NCI-H446 (cell line): ENCODE measurements at regions not wholly inside any gene's neighbourhood (a gene's known extent, or its start where the extent isn't known, plus 50 kb on each side); places are given as distances from the start of the nearest gene placed in this dataset.

ENCODE experiments used
- DNase-seq, 2 experiments: peaks; one replicate each; lab custom pipeline; 2025; lab: John Stamatoyannopoulos, UW

GRCh38 chr3:43207628-43208085 is 78.7 kb upstream of the SNRK start:
- no peak for DNase-seq

- no peak for DNase-seq
These were observed 79.7 kb upstream of the SNRK start for GRCh38 chr3:43206632-43207031.

GRCh38 chr3:43206105-43206504 is 80.2 kb upstream of the SNRK start:
- DNase-seq: no peak

GRCh38 chr3:43203022-43203421 is 83.3 kb upstream of the SNRK start:
- no peak for DNase-seq

GRCh38 chr3:43201581-43201980 is 84.8 kb upstream of the SNRK start:
- DNase-seq: no peak

GRCh38 chr3:43199645-43200306 is 86.6 kb upstream of the SNRK start:
- DNase-seq: no peak

GRCh38 chr3:43198791-43199644 is 87.3 kb upstream of the SNRK start:
- DNase-seq: no peak

GRCh38 chr3:43198301-43198700 is 88.0 kb upstream of the SNRK start:
- no peak for DNase-seq

- DNase-seq: no peak
These were observed 89.2 kb upstream of the SNRK start for GRCh38 chr3:43197181-43197580.

GRCh38 chr3:43196721-43197120 is 89.6 kb upstream of the SNRK start:
- no peak for DNase-seq

- no peak for DNase-seq
These were observed 89.2 kb upstream of the POMGNT2 start for GRCh38 chr3:43195115-43195498.

GRCh38 chr3:43194490-43195114 is 88.7 kb upstream of the POMGNT2 start:
- DNase-seq: no peak

GRCh38 chr3:43194069-43194468 is 88.2 kb upstream of the POMGNT2 start:
- DNase-seq: no peak

- DNase-seq: no peak
These were observed 86.1 kb upstream of the POMGNT2 start for GRCh38 chr3:43192028-43192427.

GRCh38 chr3:43191116-43191515 is 85.2 kb upstream of the POMGNT2 start:
- no peak for DNase-seq

- no peak for DNase-seq
These were observed 84.8 kb upstream of the POMGNT2 start for GRCh38 chr3:43190670-43191069.

GRCh38 chr3:43187836-43188479 is 82.1 kb upstream of the POMGNT2 start:
- DNase-seq: peak in 1 of 2 experiments; percentile 6

GRCh38 chr3:43185983-43186314 is 80.1 kb upstream of the POMGNT2 start:
- no peak for DNase-seq

GRCh38 chr3:43185274-43185982 is 79.5 kb upstream of the POMGNT2 start:
- no peak for DNase-seq

- DNase-seq: no peak
These were observed 77.6 kb upstream of the POMGNT2 start for GRCh38 chr3:43183456-43183855.

GRCh38 chr3:43181202-43181821 is 75.4 kb upstream of the POMGNT2 start:
- DNase-seq: no peak
